ENCODE measurements at regions not wholly inside any gene's neighbourhood (a gene's known extent, or its start where the extent isn't known, plus 50 kb on each side); places are given as distances from the start of the nearest gene placed in this dataset.

GRCh38 chr3:177981576-177981975 is 554.7 kb upstream of the KCNMB2 start:
- no peak overlapping the region for H2BK5ac ChIP-seq (ENCODE audit: low read depth, low read length, poor library complexity)
- no peak overlapping the region for H3K9ac ChIP-seq (ENCODE audit: low read length)
- H3K27me3 ChIP-seq (ENCODE audit: insufficient read depth, low read length) = no peaks in the 10 kb centered on the region

GRCh38 chr3:177982034-177982433 is 554.2 kb upstream of the KCNMB2 start:
- H3K14ac ChIP-seq (ENCODE audit: low read length) = no peak overlapping the region
- H3K36me3 ChIP-seq (ENCODE audit: control insufficient read depth in 1 of 2, insufficient read depth in 2 of 2, low read length in 2 of 2) = no peaks in the 10 kb centered on the region
- no peak overlapping the region for H3K9ac ChIP-seq (ENCODE audit: low read length)
- no CpG with 5 or more reads among the region's 1 CpG for WGBS (ENCODE audit: extremely low coverage, insufficient coverage, insufficient read length)
- no peak overlapping the region for H4K91ac ChIP-seq (ENCODE audit: low read depth, low read length)
- no peak overlapping the region for H3K18ac ChIP-seq (ENCODE audit: low read length)
- no peaks in the 10 kb centered on the region for H3K79me2 ChIP-seq (ENCODE audit: control insufficient read depth, insufficient read depth, low read length, poor library complexity)
- no peak overlapping the region for H2AFZ ChIP-seq (ENCODE audit: insufficient read depth, low read length, poor library complexity)
- H3K27me3 ChIP-seq (ENCODE audit: insufficient read depth, low read length) = no peaks in the 10 kb centered on the region
- no peak overlapping the region for H2BK5ac ChIP-seq (ENCODE audit: low read depth, low read length, poor library complexity)
- H3K4me1 ChIP-seq (ENCODE audit: control insufficient read depth in 1 of 2, insufficient read depth in 2 of 2, low read length in 2 of 2) = no peaks in the 10 kb centered on the region
- H3K4ac ChIP-seq (ENCODE audit: low read depth, low read length) = no peak overlapping the region
- H3K9me3 ChIP-seq (ENCODE audit: insufficient read depth, low read depth, low read length) = no peaks in the 10 kb centered on the region
- no peak overlapping the region for H3K4me3 ChIP-seq (ENCODE audit: low read depth, low read length)
- no peak overlapping the region for H4K8ac ChIP-seq (ENCODE audit: low read depth, low read length)
- H2AK5ac ChIP-seq (ENCODE audit: low read length) = no peak overlapping the region
- DNase-seq = no peak
- no peak overlapping the region for H4K12ac ChIP-seq (ENCODE audit: low read depth, low read length)
- H2BK12ac ChIP-seq (ENCODE audit: low read length) = no peak overlapping the region
- H3K79me1 ChIP-seq (ENCODE audit: low read length) = no peaks in the 10 kb centered on the region
- H3K27ac ChIP-seq (ENCODE audit: low read depth, low read length) = no peak overlapping the region
- no peak overlapping the region for H3K23ac ChIP-seq (ENCODE audit: low read length)
- H3K4me2 ChIP-seq (ENCODE audit: low read length) = no peak overlapping the region
- H2BK120ac ChIP-seq (ENCODE audit: insufficient read depth, low read length, poor library complexity) = no peak overlapping the region

More at GRCh38 chr3:177981576-177981975, 554.7 kb upstream of the KCNMB2 start:
- no peaks in the 10 kb centered on the region for H3K36me3 ChIP-seq (ENCODE audit: control insufficient read depth in 1 of 2, insufficient read depth in 2 of 2, low read length in 2 of 2)
- no peaks in the 10 kb centered on the region for H3K9me3 ChIP-seq (ENCODE audit: insufficient read depth, low read depth, low read length)
- no peak overlapping the region for H3K4ac ChIP-seq (ENCODE audit: low read depth, low read length)
- no peaks in the 10 kb centered on the region for H3K79me1 ChIP-seq (ENCODE audit: low read length)
- H3K4me3 ChIP-seq (ENCODE audit: low read depth, low read length) = no peak overlapping the region
- H3K27ac ChIP-seq (ENCODE audit: low read depth, low read length) = no peak overlapping the region
- H4K8ac ChIP-seq (ENCODE audit: low read depth, low read length) = no peak overlapping the region
- no peak for DNase-seq
- H3K18ac ChIP-seq (ENCODE audit: low read length) = no peak overlapping the region
- H2BK120ac ChIP-seq (ENCODE audit: insufficient read depth, low read length, poor library complexity) = no peak overlapping the region
- H4K91ac ChIP-seq (ENCODE audit: low read depth, low read length) = no peak overlapping the region
- no peak overlapping the region for H3K14ac ChIP-seq (ENCODE audit: low read length)
- H3K4me1 ChIP-seq (ENCODE audit: control insufficient read depth in 1 of 2, insufficient read depth in 2 of 2, low read length in 2 of 2) = no peaks in the 10 kb centered on the region
- H3K79me2 ChIP-seq (ENCODE audit: control insufficient read depth, insufficient read depth, low read length, poor library complexity) = no peaks in the 10 kb centered on the region
- no peak overlapping the region for H4K12ac ChIP-seq (ENCODE audit: low read depth, low read length)
- H3K4me2 ChIP-seq (ENCODE audit: low read length) = no peak overlapping the region
- no peak overlapping the region for H2AFZ ChIP-seq (ENCODE audit: insufficient read depth, low read length, poor library complexity)
- no peak overlapping the region for H2BK12ac ChIP-seq (ENCODE audit: low read length)
- no peak overlapping the region for H3K23ac ChIP-seq (ENCODE audit: low read length)
- H2AK5ac ChIP-seq (ENCODE audit: low read length) = no peak overlapping the region

- H2BK120ac ChIP-seq (ENCODE audit: insufficient read depth, low read length, poor library complexity) = no peak overlapping the region
These were observed 552.9 kb upstream of the KCNMB2 start for GRCh38 chr3:177983320-177983719.

GRCh38 chr3:177992993-177993970 is 543.0 kb upstream of the KCNMB2 start:
- no peak overlapping the region for H3K23ac ChIP-seq (ENCODE audit: low read length)

More at GRCh38 chr3:177983320-177983719, 552.9 kb upstream of the KCNMB2 start:
- H3K9ac ChIP-seq (ENCODE audit: low read length) = no peak overlapping the region
- H3K79me1 ChIP-seq (ENCODE audit: low read length) = no peaks in the 10 kb centered on the region
- H3K36me3 ChIP-seq (ENCODE audit: control insufficient read depth in 1 of 2, insufficient read depth in 2 of 2, low read length in 2 of 2) = no peaks in the 10 kb centered on the region
- H4K91ac ChIP-seq (ENCODE audit: low read depth, low read length) = no peak overlapping the region
- H2AFZ ChIP-seq (ENCODE audit: insufficient read depth, low read length, poor library complexity) = no peak overlapping the region
- H3K9me3 ChIP-seq (ENCODE audit: insufficient read depth, low read depth, low read length) = no peaks in the 10 kb centered on the region
- no peak overlapping the region for H3K4me2 ChIP-seq (ENCODE audit: low read length)
- H3K14ac ChIP-seq (ENCODE audit: low read length) = no peak overlapping the region
- no peak overlapping the region for H4K8ac ChIP-seq (ENCODE audit: low read depth, low read length)
- H2BK12ac ChIP-seq (ENCODE audit: low read length) = no peak overlapping the region
- no peak overlapping the region for H2BK5ac ChIP-seq (ENCODE audit: low read depth, low read length, poor library complexity)
- H3K23ac ChIP-seq (ENCODE audit: low read length) = no peak overlapping the region
- no peak overlapping the region for H3K18ac ChIP-seq (ENCODE audit: low read length)
- no peak overlapping the region for H3K4ac ChIP-seq (ENCODE audit: low read depth, low read length)
- no peak overlapping the region for H2AK5ac ChIP-seq (ENCODE audit: low read length)
- no peaks in the 10 kb centered on the region for H3K27me3 ChIP-seq (ENCODE audit: insufficient read depth, low read length)
- H4K12ac ChIP-seq (ENCODE audit: low read depth, low read length) = no peak overlapping the region
- H3K4me3 ChIP-seq (ENCODE audit: low read depth, low read length) = no peak overlapping the region
- H3K79me2 ChIP-seq (ENCODE audit: control insufficient read depth, insufficient read depth, low read length, poor library complexity) = no peaks in the 10 kb centered on the region
- 100% methylated on average over 1 of the region's 3 CpGs for WGBS (ENCODE audit: extremely low coverage, insufficient coverage, insufficient read length)
- H3K27ac ChIP-seq (ENCODE audit: low read depth, low read length) = no peak overlapping the region
- H3K4me1 ChIP-seq (ENCODE audit: control insufficient read depth in 1 of 2, insufficient read depth in 2 of 2, low read length in 2 of 2) = no peaks in the 10 kb centered on the region
- no peak for DNase-seq

More at GRCh38 chr3:177992993-177993970, 543.0 kb upstream of the KCNMB2 start:
- peak in 1 of 2 donors; percentile 20 for DNase-seq
- no peaks in the 10 kb centered on the region for H3K79me1 ChIP-seq (ENCODE audit: low read length)
- H3K9me3 ChIP-seq (ENCODE audit: insufficient read depth, low read depth, low read length) = no peaks in the 10 kb centered on the region
- H3K79me2 ChIP-seq (ENCODE audit: control insufficient read depth, insufficient read depth, low read length, poor library complexity) = no peaks in the 10 kb centered on the region
- H3K36me3 ChIP-seq (ENCODE audit: control insufficient read depth in 1 of 2, insufficient read depth in 2 of 2, low read length in 2 of 2) = no peaks in the 10 kb centered on the region
- H3K18ac ChIP-seq (ENCODE audit: low read length) = no peak overlapping the region
- WGBS (ENCODE audit: extremely low coverage, insufficient coverage, insufficient read length) = no CpG with 5 or more reads among the region's 6 CpGs
- H3K4me2 ChIP-seq (ENCODE audit: low read length) = no peak overlapping the region
- no peaks in the 10 kb centered on the region for H3K27me3 ChIP-seq (ENCODE audit: insufficient read depth, low read length)
- H2BK12ac ChIP-seq (ENCODE audit: low read length) = no peak overlapping the region
- no peak overlapping the region for H2AFZ ChIP-seq (ENCODE audit: insufficient read depth, low read length, poor library complexity)
- no peak overlapping the region for H3K4me3 ChIP-seq (ENCODE audit: low read depth, low read length)
- no peak overlapping the region for H4K12ac ChIP-seq (ENCODE audit: low read depth, low read length)
- no peak overlapping the region for H2AK5ac ChIP-seq (ENCODE audit: low read length)
- no peak overlapping the region for H2BK120ac ChIP-seq (ENCODE audit: insufficient read depth, low read length, poor library complexity)
- H3K27ac ChIP-seq (ENCODE audit: low read depth, low read length) = no peak overlapping the region
- no peak overlapping the region for H4K8ac ChIP-seq (ENCODE audit: low read depth, low read length)
- H2BK5ac ChIP-seq (ENCODE audit: low read depth, low read length, poor library complexity) = no peak overlapping the region
- H3K4ac ChIP-seq (ENCODE audit: low read depth, low read length) = no peak overlapping the region
- no peak overlapping the region for H3K14ac ChIP-seq (ENCODE audit: low read length)
- no peaks in the 10 kb centered on the region for H3K4me1 ChIP-seq (ENCODE audit: control insufficient read depth in 1 of 2, insufficient read depth in 2 of 2, low read length in 2 of 2)
- no peak overlapping the region for H3K9ac ChIP-seq (ENCODE audit: low read length)
- no peak overlapping the region for H4K91ac ChIP-seq (ENCODE audit: low read depth, low read length)

Data from trophoblast cell (in vitro differentiated cells and primary cell).